MCF 10A (cell line): ENCODE measurements at regions not wholly inside any gene's neighbourhood (a gene's known extent, or its start where the extent isn't known, plus 50 kb on each side); places are given as distances from the start of the nearest gene placed in this dataset.

ENCODE experiments used
- BruUV-seq: library from RNA; stranded (reverse); fragments of 400-500 nt; replicated peaks from 2 replicates; lab custom pipeline; 2021; lab: Mats Ljungman, UMichigan
- CTCF ChIA-PET: fragments of 300-600 bp; sonication (Branson Sonifier 250); formaldehyde crosslinking; extraction: SDS; loops from one replicate; lab custom pipeline; 2021; ENCODE audit warnings: antibody characterized with exemption, inconsistent platforms; lab: Yijun Ruan, JAX
- POLR2A ChIA-PET: fragments of 300-600, 350-650 bp; sonication (Branson Sonifier 250); formaldehyde crosslinking; extraction: SDS; loops from one replicate; lab custom pipeline; 2020; ENCODE audit warnings: antibody characterized with exemption, inconsistent platforms; lab: Yijun Ruan, JAX
- DNase-seq: peaks from one replicate; pipeline ENCODE4 v3.0.0-alpha.2; 2018; ENCODE audit not compliant: unreplicated experiment
- H3K27ac Mint-ChIP-seq: one replicate; pipeline ENCODE4 v1.8.0; 2022; ENCODE audit warnings: mild to moderate bottlenecking, low read depth, mixed read lengths; ENCODE audit not compliant: unreplicated experiment
- H3K27me3 Mint-ChIP-seq: one replicate; pipeline ENCODE4 v1.8.0; 2022; ENCODE audit warnings: mixed read lengths; ENCODE audit not compliant: insufficient read depth, unreplicated experiment
- H3K36me3 Mint-ChIP-seq: one replicate; pipeline ENCODE4 v1.8.0; 2022; ENCODE audit warnings: mild to moderate bottlenecking, moderate library complexity, mixed read lengths; ENCODE audit not compliant: insufficient read depth, unreplicated experiment
- H3K4me1 Mint-ChIP-seq: one replicate; pipeline ENCODE4 v1.8.0; 2022; ENCODE audit warnings: mixed read lengths; ENCODE audit not compliant: insufficient read depth, unreplicated experiment
- H3K4me3 Mint-ChIP-seq: one replicate; pipeline ENCODE4 v1.8.0; 2022; ENCODE audit warnings: mild to moderate bottlenecking, moderate library complexity, mixed read lengths; ENCODE audit not compliant: unreplicated experiment
- H3K9me3 Mint-ChIP-seq: one replicate; pipeline ENCODE4 v1.8.0; 2022; ENCODE audit warnings: mixed read lengths; ENCODE audit not compliant: unreplicated experiment
- CTCF ChIP-seq: fragments of 200-600 bp; IDR thresholded peaks from one replicate; pipeline ENCODE4 v1.8.0; 2022; ENCODE audit warnings: antibody characterized with exemption, mild to moderate bottlenecking; ENCODE audit not compliant: unreplicated experiment
- intact Hi-C: fragments of 100-400 bp; cut with micrococcal nuclease; formaldehyde crosslinking; loops from 2 replicates; pipeline ENCODE4 v1.14.1; 2022

- ChIA-PET POLR2A (interaction anchor here (0.6 kb wide), 1 partner anchor 22 kb away, joined by 3 read pairs; no protein-coding TSS in a partner anchor), CTCF (no interaction called here)
- intact Hi-C loops, result no loop called here
- no peak for TF ChIP-seq CTCF
- no peak overlapping the region for H3K4me3 Mint-ChIP-seq
- peaks cover 3% of the 10 kb centered on the region for H3K27me3 Mint-ChIP-seq
- no peaks in the 10 kb centered on the region for H3K4me1 Mint-ChIP-seq
- H3K36me3 Mint-ChIP-seq, result no peaks in the 10 kb centered on the region
- H3K27ac Mint-ChIP-seq, result no peak overlapping the region
- H3K9me3 Mint-ChIP-seq, result no peaks in the 10 kb centered on the region
- no peak for DNase-seq
- BruUV-seq, result no TSS peak
Observed at GRCh38 chr14:34023824-34024767, 73.2 kb upstream of the EGLN3 start.

- POLR2A ChIA-PET, result no interaction called here
- intact Hi-C loops, result no loop called here
- Mint-ChIP-seq H3K4me1 (no peaks in the 10 kb centered on the region), H3K9me3 (no peaks in the 10 kb centered on the region), H3K4me3 (no peak overlapping the region), H3K27me3 (peaks cover 11% of the 10 kb centered on the region), H3K36me3 (no peaks in the 10 kb centered on the region), H3K27ac (no peak overlapping the region)
- TF ChIP-seq CTCF, result no peak
- BruUV-seq, result no TSS peak
- no peak for DNase-seq
- CTCF ChIA-PET, result interaction anchor here (1.0 kb wide), 1 partner anchor 10 kb away, joined by 3 read pairs; no protein-coding TSS in a partner anchor
Observed at GRCh38 chr14:34021096-34021495, 70.2 kb upstream of the EGLN3 start.

GRCh38 chr14:34020014-34020413, 69.1 kb upstream of the EGLN3 start:
- ChIA-PET POLR2A (interaction anchor here (1.2 kb wide), 1 partner anchor 9 kb away, joined by 4 read pairs; no protein-coding TSS in a partner anchor), CTCF (interaction anchor here (0.7 kb wide), 1 partner anchor 22 kb away, joined by 3 read pairs; no protein-coding TSS in a partner anchor)
- Mint-ChIP-seq H3K9me3 (no peaks in the 10 kb centered on the region), H3K36me3 (no peaks in the 10 kb centered on the region), H3K4me1 (no peaks in the 10 kb centered on the region), H3K27ac (no peak overlapping the region), H3K4me3 (no peak overlapping the region), H3K27me3 (peaks cover 11% of the 10 kb centered on the region)
- BruUV-seq, result no TSS peak
- DNase-seq, result no peak
- intact Hi-C loops, result no loop called here
- no peak for TF ChIP-seq CTCF

- intact Hi-C loops, result no loop called here
- H3K27me3 Mint-ChIP-seq, result peaks cover 11% of the 10 kb centered on the region
- ChIA-PET CTCF (no interaction called here), POLR2A (interaction anchor here (1.0 kb wide), 1 partner anchor 21 kb away, joined by 3 read pairs; no protein-coding TSS in a partner anchor)
- no TSS peak for BruUV-seq
- no peaks in the 10 kb centered on the region for H3K4me1 Mint-ChIP-seq
- H3K9me3 Mint-ChIP-seq, result no peaks in the 10 kb centered on the region
- no peak for DNase-seq
- no peak for TF ChIP-seq CTCF
- H3K36me3 Mint-ChIP-seq, result no peaks in the 10 kb centered on the region
- no peak overlapping the region for H3K27ac Mint-ChIP-seq
- H3K4me3 Mint-ChIP-seq, result no peak overlapping the region
Observed at GRCh38 chr14:34018564-34019244, 67.8 kb upstream of the EGLN3 start.
